DND-41 (cell line): ENCODE measurements at regions not wholly inside any gene's neighbourhood (a gene's known extent, or its start where the extent isn't known, plus 50 kb on each side); places are given as distances from the start of the nearest gene placed in this dataset.

Experiments
- EZH2 ChIP-seq: IDR thresholded peaks from 3 replicates; pipeline ENCODE4 v1.6.1; 2012; ENCODE audit warnings: borderline replicate concordance, low read depth, mild to moderate bottlenecking, moderate library complexity, low read length, inconsistent platforms; ENCODE audit not compliant: severe bottlenecking
- TF ChIP-seq, protein P1 (sequence below): IDR thresholded peaks from 2 replicates; pipeline ENCODE4 v1.5.1; 2012; ENCODE audit warnings: borderline replicate concordance, low read length, moderate library complexity, mild to moderate bottlenecking; ENCODE audit not compliant: poor library complexity, severe bottlenecking; ENCODE audit errors: extremely low read depth

- TF ChIP-seq, protein P1, sequence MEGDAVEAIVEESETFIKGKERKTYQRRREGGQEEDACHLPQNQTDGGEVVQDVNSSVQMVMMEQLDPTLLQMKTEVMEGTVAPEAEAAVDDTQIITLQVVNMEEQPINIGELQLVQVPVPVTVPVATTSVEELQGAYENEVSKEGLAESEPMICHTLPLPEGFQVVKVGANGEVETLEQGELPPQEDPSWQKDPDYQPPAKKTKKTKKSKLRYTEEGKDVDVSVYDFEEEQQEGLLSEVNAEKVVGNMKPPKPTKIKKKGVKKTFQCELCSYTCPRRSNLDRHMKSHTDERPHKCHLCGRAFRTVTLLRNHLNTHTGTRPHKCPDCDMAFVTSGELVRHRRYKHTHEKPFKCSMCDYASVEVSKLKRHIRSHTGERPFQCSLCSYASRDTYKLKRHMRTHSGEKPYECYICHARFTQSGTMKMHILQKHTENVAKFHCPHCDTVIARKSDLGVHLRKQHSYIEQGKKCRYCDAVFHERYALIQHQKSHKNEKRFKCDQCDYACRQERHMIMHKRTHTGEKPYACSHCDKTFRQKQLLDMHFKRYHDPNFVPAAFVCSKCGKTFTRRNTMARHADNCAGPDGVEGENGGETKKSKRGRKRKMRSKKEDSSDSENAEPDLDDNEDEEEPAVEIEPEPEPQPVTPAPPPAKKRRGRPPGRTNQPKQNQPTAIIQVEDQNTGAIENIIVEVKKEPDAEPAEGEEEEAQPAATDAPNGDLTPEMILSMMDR, result no peak
- TF ChIP-seq EZH2, result no peak
Observed at GRCh38 chr18:42604820-42605219, 510.7 kb downstream of the RIT2 start.
